Endothelial cell of umbilical vein (primary cell): ENCODE measurements at regions not wholly inside any gene's neighbourhood (a gene's known extent, or its start where the extent isn't known, plus 50 kb on each side); places are given as distances from the start of the nearest gene placed in this dataset.

Source experiments
- CTCF ChIP-seq, 2 donors: IDR thresholded peaks; 1 replicate in 1 of 2; 2 replicates in 1 of 2; pipeline ENCODE4 v1.5.1; 2011; ENCODE audit warnings: low read length in 2 of 2, mild to moderate bottlenecking in 2 of 2, moderate library complexity in 2 of 2, control low read depth in 1 of 2, inconsistent platforms in 1 of 2, low read depth in 1 of 2; ENCODE audit not compliant: insufficient read depth in 1 of 2; ENCODE audit errors: extremely low read depth in 1 of 2
- EZH2 ChIP-seq: IDR thresholded peaks from 2 replicates; pipeline ENCODE4 v1.6.1; 2012; ENCODE audit warnings: borderline replicate concordance, low read depth, mild to moderate bottlenecking, moderate library complexity, low read length, inconsistent platforms; ENCODE audit not compliant: severe bottlenecking
- MAX ChIP-seq: IDR thresholded peaks from 2 replicates; pipeline ENCODE4 v1.6.1; 2011; ENCODE audit not compliant: insufficient read depth, insufficient read length
- MYC ChIP-seq: IDR thresholded peaks from one replicate; pipeline ENCODE4 v1.6.1; 2011; ENCODE audit warnings: mild to moderate bottlenecking, low read depth, low read length
- POLR2A ChIP-seq: IDR thresholded peaks from 2 replicates; pipeline ENCODE4 v1.6.1; 2012; ENCODE audit warnings: low read depth, mild to moderate bottlenecking, control low read depth, low read length
- POLR2AphosphoS5 ChIP-seq: IDR thresholded peaks from 2 replicates; pipeline ENCODE4 v1.6.1; 2012; ENCODE audit warnings: low read depth, mild to moderate bottlenecking, control low read depth, low read length, moderate library complexity; ENCODE audit not compliant: insufficient read depth

- TF ChIP-seq CTCF (IDR thresholded peaks at IDR 0.05; ENCODE audit: extremely low read depth in 1 of 2, insufficient read depth in 1 of 2, low read depth in 1 of 2, low read length in 2 of 2): no peak
- TF ChIP-seq POLR2AphosphoS5: no peak
- TF ChIP-seq POLR2A: no peak
- TF ChIP-seq EZH2: no peak
- TF ChIP-seq MAX: no peak
- TF ChIP-seq MYC: no peak
Measured at GRCh38 chr6:50990750-50991446, 172.2 kb downstream of the TFAP2B start.
